Fibroblast of the aortic adventitia (primary cell): ENCODE measurements at regions not wholly inside any gene's neighbourhood (a gene's known extent, or its start where the extent isn't known, plus 50 kb on each side); places are given as distances from the start of the nearest gene placed in this dataset.

Experiments
- DNase-seq: peaks from one replicate; pipeline ENCODE4 v3.0.0-alpha.2; 2010; ENCODE audit warnings: low read depth
- H3K4me3 ChIP-seq: 2 replicates; pipeline ENCODE4 v1.5.1; 2011; ENCODE audit warnings: low read depth, mild to moderate bottlenecking, control low read depth, low read length, moderate library complexity
- TF ChIP-seq, protein P1 (sequence below): IDR thresholded peaks from 2 replicates; pipeline ENCODE4 v1.5.1; 2011; ENCODE audit warnings: mild to moderate bottlenecking, low read length, control low read depth, inconsistent platforms; ENCODE audit not compliant: insufficient read depth

- DNase-seq: no peak
- TF ChIP-seq, protein P1, sequence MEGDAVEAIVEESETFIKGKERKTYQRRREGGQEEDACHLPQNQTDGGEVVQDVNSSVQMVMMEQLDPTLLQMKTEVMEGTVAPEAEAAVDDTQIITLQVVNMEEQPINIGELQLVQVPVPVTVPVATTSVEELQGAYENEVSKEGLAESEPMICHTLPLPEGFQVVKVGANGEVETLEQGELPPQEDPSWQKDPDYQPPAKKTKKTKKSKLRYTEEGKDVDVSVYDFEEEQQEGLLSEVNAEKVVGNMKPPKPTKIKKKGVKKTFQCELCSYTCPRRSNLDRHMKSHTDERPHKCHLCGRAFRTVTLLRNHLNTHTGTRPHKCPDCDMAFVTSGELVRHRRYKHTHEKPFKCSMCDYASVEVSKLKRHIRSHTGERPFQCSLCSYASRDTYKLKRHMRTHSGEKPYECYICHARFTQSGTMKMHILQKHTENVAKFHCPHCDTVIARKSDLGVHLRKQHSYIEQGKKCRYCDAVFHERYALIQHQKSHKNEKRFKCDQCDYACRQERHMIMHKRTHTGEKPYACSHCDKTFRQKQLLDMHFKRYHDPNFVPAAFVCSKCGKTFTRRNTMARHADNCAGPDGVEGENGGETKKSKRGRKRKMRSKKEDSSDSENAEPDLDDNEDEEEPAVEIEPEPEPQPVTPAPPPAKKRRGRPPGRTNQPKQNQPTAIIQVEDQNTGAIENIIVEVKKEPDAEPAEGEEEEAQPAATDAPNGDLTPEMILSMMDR: no peak
- H3K4me3 ChIP-seq: no peak overlapping the region
Observed at GRCh38 chr9:90446200-90446948, 196.2 kb downstream of the DIRAS2 start.

- TF ChIP-seq, protein P1: no peak
- no peak overlapping the region for H3K4me3 ChIP-seq
- DNase-seq: no peak
Observed at GRCh38 chr9:90447773-90448172, 194.9 kb downstream of the DIRAS2 start.

DNA sequence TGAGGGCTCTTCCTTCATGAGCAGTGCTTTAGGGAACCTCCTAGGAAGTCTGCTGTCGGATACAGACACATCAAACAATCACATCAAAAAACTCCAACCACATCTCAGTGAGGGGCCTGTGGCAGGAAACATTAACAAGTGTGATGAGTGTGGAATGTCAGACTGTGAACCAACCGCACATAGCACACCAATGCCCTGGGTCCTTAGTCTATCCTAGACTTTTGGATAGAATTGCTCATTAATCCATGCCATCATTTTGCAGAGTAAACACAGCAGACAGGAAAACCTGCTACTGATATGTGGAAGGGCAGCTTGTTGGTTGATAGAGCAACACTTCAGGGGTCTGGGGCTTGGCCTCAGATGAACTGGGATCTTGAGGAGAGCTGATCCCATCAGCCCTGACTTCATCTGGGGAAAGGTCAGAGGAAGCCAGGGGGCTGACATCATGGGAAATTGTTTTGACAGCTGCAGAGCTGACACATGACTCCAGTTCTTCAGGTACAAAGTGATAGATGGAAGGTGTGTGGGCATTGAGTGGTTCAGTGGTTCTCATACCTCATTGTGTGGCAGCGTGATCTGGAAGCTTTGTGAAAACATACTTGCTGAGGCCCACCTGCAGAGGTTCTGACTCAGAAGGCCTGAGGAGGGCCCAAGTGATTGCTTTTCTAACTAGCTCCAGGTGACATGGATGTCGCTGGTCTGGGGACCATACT lies 193.3 kb downstream of the DIRAS2 start:
- H3K4me3 ChIP-seq: no peak overlapping the region
- TF ChIP-seq, protein P1: no peak
- DNase-seq: no peak

DNA sequence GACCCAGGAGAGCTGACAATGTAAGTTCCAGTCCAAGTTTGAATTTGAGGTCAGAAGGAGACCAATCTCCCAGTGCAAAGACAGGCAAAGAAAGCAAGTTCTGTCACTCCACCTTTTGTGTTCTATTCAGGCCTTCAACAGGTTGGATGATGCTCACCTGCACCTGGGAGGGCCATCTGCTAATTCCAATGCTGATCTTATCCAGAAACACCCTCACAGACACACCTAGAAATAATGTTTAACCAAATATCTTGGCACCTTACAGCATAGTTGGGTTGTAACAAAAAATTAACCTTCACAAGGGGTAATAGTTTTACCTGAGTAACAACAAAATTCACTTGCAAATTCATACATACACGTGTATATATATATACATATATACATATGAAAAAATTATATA lies 190.8 kb downstream of the DIRAS2 start:
- no peak for DNase-seq
- TF ChIP-seq, protein P1: no peak
- H3K4me3 ChIP-seq: no peak overlapping the region

DNA sequence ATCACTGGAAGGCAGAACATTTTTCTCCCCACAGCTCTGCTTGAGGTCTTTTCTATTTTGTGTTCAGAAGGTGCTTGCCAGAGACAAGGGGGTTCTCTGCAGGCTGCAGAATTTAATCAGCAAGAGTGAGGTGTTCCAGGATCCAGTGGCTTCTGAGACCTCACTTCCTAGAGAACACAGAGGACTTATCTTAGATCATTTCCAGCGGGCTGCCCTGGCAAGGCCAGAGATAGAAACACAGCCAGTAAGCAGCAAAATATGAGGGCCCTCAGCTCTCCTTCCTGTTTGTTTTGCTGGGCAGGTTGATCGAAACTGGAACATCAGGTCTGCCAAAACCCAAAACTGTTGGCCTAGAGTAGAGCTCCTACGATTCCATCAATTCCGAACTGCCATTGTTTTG lies 187.3 kb downstream of the DIRAS2 start:
- TF ChIP-seq, protein P1: no peak
- no peak overlapping the region for H3K4me3 ChIP-seq
- no peak for DNase-seq

DNA sequence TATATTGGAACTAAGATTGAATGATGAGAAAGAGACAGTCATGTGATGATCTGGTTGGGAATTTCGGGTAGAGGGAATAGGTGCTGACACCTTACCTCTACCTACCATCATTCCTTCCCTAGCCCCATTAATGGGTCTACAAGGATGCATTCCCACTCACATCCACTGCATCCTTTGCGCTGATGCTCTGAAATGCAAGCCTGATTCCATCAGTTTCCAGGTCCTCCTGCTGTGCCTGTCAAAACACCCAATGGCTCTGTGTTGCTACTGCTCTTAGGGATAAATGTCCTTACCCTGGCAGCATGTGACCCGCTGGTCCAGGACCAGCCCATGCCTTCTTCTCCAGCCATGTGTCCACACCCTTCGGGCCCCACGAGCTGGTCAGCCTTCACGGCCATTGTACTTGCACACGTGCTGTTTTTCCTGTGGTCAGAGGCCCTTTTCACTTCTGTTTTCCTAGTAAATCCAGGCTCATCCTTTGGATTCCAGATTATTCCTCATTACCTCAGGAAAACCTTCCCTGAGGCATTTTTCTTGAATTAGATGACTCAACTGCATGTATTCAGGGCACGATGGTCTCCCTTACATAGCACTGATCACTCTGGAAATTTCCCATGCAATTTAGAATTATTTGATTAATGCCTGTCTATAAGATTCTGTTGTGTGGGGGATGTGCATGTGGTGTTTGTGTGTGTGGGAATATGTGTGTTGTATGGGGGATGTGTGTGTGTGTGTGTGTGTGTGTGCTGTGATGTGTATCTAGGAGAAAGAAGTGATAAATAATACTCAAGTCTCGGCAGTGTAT lies 185.0 kb downstream of the DIRAS2 start:
- no peak for DNase-seq
- H3K4me3 ChIP-seq: no peak overlapping the region
- TF ChIP-seq, protein P1: no peak
